GM21526 (cell line): ENCODE measurements at regions not wholly inside any gene's neighbourhood (a gene's known extent, or its start where the extent isn't known, plus 50 kb on each side); places are given as distances from the start of the nearest gene placed in this dataset.
A peak's percentile ranks its signal among the peaks of the same experiment; 100 is the strongest.

Experiments
- ATAC-seq: cut with Tn5 transposase; IDR thresholded peaks from one replicate; pipeline ENCODE4 v1.9.1; 2021; ENCODE audit warnings: moderate library complexity; ENCODE audit not compliant: unreplicated experiment, low FRiP score

DNA sequence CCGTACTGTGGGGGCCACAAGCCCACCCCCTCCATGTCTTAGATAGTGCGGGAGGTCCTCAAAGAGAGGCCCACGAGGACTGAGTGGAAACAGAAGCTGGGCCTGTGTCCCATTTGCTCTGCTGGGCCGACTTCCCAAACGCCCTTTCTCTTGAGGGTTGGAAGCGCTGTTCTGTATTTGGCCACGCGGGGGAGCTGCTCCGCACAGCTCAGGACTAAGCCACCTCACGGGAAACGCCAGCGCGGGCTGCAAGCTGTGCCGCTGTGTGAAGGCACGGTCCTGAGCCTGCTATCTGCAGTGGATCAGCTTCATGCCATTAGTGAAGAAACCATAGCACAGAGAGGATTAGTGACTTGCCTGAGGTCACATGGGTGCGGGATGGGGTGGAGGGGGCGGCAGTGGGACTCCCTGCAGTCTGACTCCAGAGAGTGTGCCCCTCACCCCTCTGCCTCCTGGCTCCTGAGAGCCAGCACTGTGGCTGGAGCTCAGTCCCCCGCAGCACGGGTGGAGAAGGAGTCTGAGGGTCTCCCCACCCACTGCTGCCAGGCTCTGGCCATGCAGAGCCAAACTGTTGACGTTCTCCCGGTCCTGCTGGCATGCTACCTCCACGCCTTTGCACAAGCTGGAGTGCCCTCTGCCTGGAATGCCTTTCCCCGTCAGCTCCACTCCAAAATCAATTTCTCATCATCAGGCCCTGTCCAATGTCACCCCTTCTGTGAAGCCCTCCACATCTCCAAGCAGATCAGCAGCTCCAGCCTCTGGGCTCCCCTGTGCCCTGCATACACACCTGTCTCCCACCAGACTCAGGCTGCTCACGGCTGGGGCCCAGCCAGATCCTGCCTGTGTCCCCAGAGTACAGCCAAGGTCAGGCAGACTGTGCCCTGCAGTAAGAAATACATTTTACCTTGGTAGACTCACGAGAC lies 51.5 kb upstream of the LRRC32 start:
- peak; percentile 71 for ATAC-seq

DNA sequence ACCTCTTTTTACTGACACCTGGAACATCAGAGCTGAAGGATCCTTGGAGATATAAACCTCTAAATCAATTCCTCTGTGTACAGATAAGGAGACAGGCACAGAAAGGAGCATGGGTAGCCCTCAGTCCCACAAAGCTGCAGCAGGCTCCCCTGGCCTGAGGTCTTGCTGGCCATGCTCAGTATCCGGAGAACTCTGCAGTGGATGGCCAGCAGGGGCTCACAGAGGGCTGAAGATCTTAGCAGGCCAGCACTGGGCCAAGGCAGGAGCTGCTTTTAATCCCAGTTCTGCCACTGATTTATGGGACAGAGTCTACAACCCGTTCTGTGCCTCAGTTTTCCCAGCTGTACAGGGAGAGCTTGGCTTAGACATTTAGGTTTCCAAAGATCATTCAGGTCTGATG lies 52.6 kb upstream of the LRRC32 start:
- no peak for ATAC-seq

DNA sequence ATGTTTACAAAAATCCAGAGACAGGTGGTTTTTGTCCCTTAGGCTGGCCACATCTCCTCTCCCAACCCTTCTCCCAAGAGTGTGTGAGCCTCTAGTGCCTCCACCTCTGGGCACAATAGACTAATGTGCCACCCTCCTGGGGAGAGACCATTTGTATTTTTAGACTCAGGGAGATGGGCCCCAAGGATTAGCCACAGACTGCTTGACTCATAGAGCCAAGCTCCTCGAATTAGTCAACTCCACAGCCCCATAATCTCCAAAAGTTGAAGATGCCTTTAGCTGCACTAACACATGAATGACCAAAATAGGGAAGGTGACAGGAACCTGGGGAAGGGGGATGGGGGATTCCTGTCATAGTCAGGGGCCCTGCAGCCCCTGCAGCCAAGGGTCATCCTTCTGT lies 53.0 kb upstream of the LRRC32 start:
- ATAC-seq = no peak

DNA sequence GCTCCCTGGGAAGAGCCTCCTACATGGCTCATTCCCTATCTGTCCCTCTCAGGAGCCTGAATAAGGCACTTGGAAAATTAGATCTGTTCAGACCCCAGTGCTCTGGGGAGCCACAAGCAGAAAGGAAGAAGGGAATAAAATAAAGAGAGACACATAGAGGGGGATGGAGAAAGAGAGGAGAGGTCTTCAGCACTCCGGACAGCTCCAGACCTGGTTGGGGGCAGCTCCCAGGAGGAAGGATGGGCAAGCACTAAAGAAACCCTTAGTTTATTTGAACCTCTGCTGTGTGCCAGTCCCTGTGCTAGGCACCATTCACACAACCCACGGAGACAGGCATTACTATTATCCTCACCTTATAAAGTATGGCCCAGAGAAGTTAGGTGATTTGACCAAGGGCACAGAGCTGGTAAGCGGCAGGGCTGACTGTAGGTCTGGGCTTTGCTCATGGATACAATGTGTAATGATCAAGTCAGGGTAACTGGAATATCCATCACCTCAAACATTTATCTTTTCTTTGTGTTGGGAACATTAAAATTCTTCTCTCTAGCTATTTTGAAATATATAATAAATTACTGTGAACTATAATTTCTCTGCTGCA lies 53.7 kb upstream of the LRRC32 start:
- ATAC-seq = no peak

DNA sequence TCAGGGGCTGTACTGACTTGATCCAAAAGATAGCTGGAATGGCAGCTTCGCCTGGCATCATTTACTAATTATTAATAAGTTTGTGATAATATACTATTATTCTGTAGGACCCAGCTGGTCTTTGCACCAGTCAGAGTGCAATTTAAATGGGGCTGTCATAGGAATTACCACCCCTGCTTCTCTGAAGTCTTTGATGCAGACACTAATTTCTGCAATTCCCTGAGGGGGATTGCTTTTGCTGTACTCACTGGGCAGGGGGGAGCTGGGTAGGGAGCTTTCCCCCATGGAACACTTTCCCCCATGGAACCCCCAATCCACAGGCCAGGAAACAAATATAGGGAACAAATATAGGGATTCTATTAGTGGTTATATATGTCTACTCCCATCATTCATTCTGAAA lies 54.9 kb upstream of the TSKU start:
- ATAC-seq = no peak

- no peak for ATAC-seq
Measured at GRCh38 chr11:76728778-76729177, 54.4 kb upstream of the TSKU start.

- ATAC-seq = no peak
Measured at GRCh38 chr11:76729214-76729613, 53.9 kb upstream of the TSKU start.

DNA sequence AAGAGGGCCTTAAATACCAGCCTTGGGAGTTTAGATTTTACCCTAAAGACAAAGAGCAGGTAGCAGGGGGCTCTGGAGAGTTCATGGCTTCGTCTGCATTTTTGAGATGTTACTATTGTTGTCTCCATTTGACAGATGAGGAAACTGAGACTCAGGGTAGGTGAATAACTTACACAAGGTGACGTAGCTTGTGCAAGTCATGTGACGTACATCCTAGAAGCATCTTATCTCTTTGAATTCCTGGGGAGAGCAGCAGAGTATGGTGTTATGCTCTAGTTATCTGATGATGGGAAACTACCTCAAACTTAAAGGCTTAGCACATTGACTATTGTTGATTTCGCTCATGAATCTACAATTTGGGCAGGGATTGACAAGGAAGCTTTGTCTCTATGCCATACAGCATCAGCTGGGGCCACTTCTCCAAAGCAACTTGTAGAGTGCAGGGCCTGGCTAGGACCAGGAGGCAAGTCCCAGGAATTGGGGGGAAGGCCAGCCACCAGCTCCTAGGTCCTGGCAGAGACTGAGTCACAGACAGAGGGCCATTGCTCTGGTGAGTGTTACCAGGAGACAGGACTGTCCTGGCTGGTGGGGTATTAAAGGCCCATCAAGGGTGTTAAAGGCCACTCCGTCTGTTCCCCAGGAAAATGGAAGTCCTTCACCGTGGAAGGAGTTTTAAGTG lies 52.1 kb upstream of the TSKU start:
- ATAC-seq = no peak

- no peak for ATAC-seq
Measured at GRCh38 chr11:76732643-76733042, 50.5 kb upstream of the TSKU start.
